NCI-H510A treated with DMSO at 0.1 percent for 48 hours (cell line): ENCODE measurements at regions not wholly inside any gene's neighbourhood (a gene's known extent, or its start where the extent isn't known, plus 50 kb on each side); places are given as distances from the start of the nearest gene placed in this dataset.
"Not testable (repeated sequence)": the region's sequence is repeated elsewhere in the genome, so short reads cannot be mapped to it uniquely, and the experiment has no call there.

Experiments
- DNase-seq: peaks from one replicate; lab custom pipeline; 2025; lab: John Stamatoyannopoulos, UW

- DNase-seq: no peak
Measured at GRCh38 chr5:145574889-145575573, 260.1 kb downstream of the PRELID2 start.

- DNase-seq: peak; percentile 37
Measured at GRCh38 chr5:145568581-145568980, 266.6 kb downstream of the PRELID2 start.

GRCh38 chr5:145562931-145563330 lies 272.2 kb downstream of the PRELID2 start:
- DNase-seq: no peak

- no peak for DNase-seq
Measured at GRCh38 chr5:145558288-145558687, 276.9 kb downstream of the PRELID2 start.

GRCh38 chr5:145557345-145557744 lies 277.8 kb downstream of the PRELID2 start:
- no peak for DNase-seq

- no peak for DNase-seq
Measured at GRCh38 chr5:145554399-145554798, 280.7 kb downstream of the PRELID2 start.

GRCh38 chr5:145553177-145553576 lies 282.0 kb downstream of the PRELID2 start:
- DNase-seq: no peak

GRCh38 chr5:145551714-145552113 lies 283.4 kb downstream of the PRELID2 start:
- DNase-seq: no peak

- no peak for DNase-seq
Measured at GRCh38 chr5:145548097-145548496, 287.0 kb downstream of the PRELID2 start.

GRCh38 chr5:145544401-145544800 lies 290.7 kb downstream of the PRELID2 start:
- DNase-seq: no peak

GRCh38 chr5:145543968-145544367 lies 291.2 kb downstream of the PRELID2 start:
- no peak for DNase-seq

GRCh38 chr5:145540375-145540774 lies 294.8 kb downstream of the PRELID2 start:
- no peak for DNase-seq

GRCh38 chr5:145539201-145539600 lies 295.9 kb downstream of the PRELID2 start:
- no peak for DNase-seq

GRCh38 chr5:145536133-145536532 lies 299.0 kb downstream of the PRELID2 start:
- no peak for DNase-seq

GRCh38 chr5:145531038-145531734 lies 304.0 kb downstream of the PRELID2 start:
- no peak for DNase-seq

- no peak for DNase-seq
Measured at GRCh38 chr5:145521523-145521922, 313.6 kb downstream of the PRELID2 start.

- no peak for DNase-seq
Measured at GRCh38 chr5:145521066-145521465, 314.1 kb downstream of the PRELID2 start.

GRCh38 chr5:145520335-145520734 lies 314.8 kb downstream of the PRELID2 start:
- no peak for DNase-seq

- DNase-seq: not testable (repeated sequence)
Measured at GRCh38 chr5:145517588-145517987, 317.6 kb downstream of the PRELID2 start.

- no peak for DNase-seq
Measured at GRCh38 chr5:145511351-145511750, 323.8 kb downstream of the PRELID2 start.

GRCh38 chr5:145510769-145511168 lies 324.4 kb downstream of the PRELID2 start:
- no peak for DNase-seq

GRCh38 chr5:145510324-145510723 lies 324.8 kb downstream of the PRELID2 start:
- no peak for DNase-seq

- no peak for DNase-seq
Measured at GRCh38 chr5:145509336-145510136, 325.6 kb downstream of the PRELID2 start.
